ENCODE measurements at regions not wholly inside any gene's neighbourhood (a gene's known extent, or its start where the extent isn't known, plus 50 kb on each side); places are given as distances from the start of the nearest gene placed in this dataset.

GRCh38 chr2:215879977-215880940 is 133.1 kb downstream of the MREG start:
- Mint-ChIP-seq H3K36me3 (ENCODE audit: unreplicated experiment) (peaks cover 5% of the 10 kb centered on the region), H3K27ac (ENCODE audit: unreplicated experiment) (peak overlapping the region; percentile 82), H3K9me3 (ENCODE audit: unreplicated experiment) (peaks cover 8% of the 10 kb centered on the region), H3K4me3 (ENCODE audit: unreplicated experiment) (no peak overlapping the region), H3K27me3 (ENCODE audit: unreplicated experiment) (no peaks in the 10 kb centered on the region), H3K4me1 (ENCODE audit: unreplicated experiment) (peaks cover 46% of the 10 kb centered on the region)
- no peak for DNase-seq (ENCODE audit: extremely low spot score, unreplicated experiment)
- peak; percentile 17 for TF ChIP-seq CTCF (IDR thresholded peaks at IDR 0.05)

- Mint-ChIP-seq H3K27me3 (ENCODE audit: unreplicated experiment) (no peaks in the 10 kb centered on the region), H3K36me3 (ENCODE audit: unreplicated experiment) (peaks cover 5% of the 10 kb centered on the region), H3K4me1 (ENCODE audit: unreplicated experiment) (peaks cover 36% of the 10 kb centered on the region), H3K27ac (ENCODE audit: unreplicated experiment) (no peak overlapping the region), H3K4me3 (ENCODE audit: unreplicated experiment) (no peak overlapping the region), H3K9me3 (ENCODE audit: unreplicated experiment) (peaks cover 8% of the 10 kb centered on the region)
- no peak for DNase-seq (ENCODE audit: extremely low spot score, unreplicated experiment)
- no peak for TF ChIP-seq CTCF (IDR thresholded peaks at IDR 0.05)
Measured at GRCh38 chr2:215879331-215879730, 134.0 kb downstream of the MREG start.

GRCh38 chr2:215878476-215879063 is 134.8 kb downstream of the MREG start:
- Mint-ChIP-seq H3K4me3 (ENCODE audit: unreplicated experiment) (no peak overlapping the region), H3K36me3 (ENCODE audit: unreplicated experiment) (peaks cover 5% of the 10 kb centered on the region), H3K4me1 (ENCODE audit: unreplicated experiment) (peaks cover 29% of the 10 kb centered on the region), H3K9me3 (ENCODE audit: unreplicated experiment) (peaks cover 8% of the 10 kb centered on the region), H3K27ac (ENCODE audit: unreplicated experiment) (no peak overlapping the region), H3K27me3 (ENCODE audit: unreplicated experiment) (no peaks in the 10 kb centered on the region)
- no peak for DNase-seq (ENCODE audit: extremely low spot score, unreplicated experiment)
- no peak for TF ChIP-seq CTCF (IDR thresholded peaks at IDR 0.05)

- Mint-ChIP-seq H3K4me1 (ENCODE audit: unreplicated experiment) (peaks cover 21% of the 10 kb centered on the region), H3K36me3 (ENCODE audit: unreplicated experiment) (peaks cover 5% of the 10 kb centered on the region), H3K4me3 (ENCODE audit: unreplicated experiment) (no peak overlapping the region), H3K27me3 (ENCODE audit: unreplicated experiment) (no peaks in the 10 kb centered on the region), H3K9me3 (ENCODE audit: unreplicated experiment) (peaks cover 8% of the 10 kb centered on the region), H3K27ac (ENCODE audit: unreplicated experiment) (no peak overlapping the region)
- DNase-seq (ENCODE audit: extremely low spot score, unreplicated experiment), result no peak
- TF ChIP-seq CTCF (IDR thresholded peaks at IDR 0.05), result no peak
Measured at GRCh38 chr2:215876937-215877238, 136.5 kb downstream of the MREG start.
